GM23248 (cell line): ENCODE measurements at regions not wholly inside any gene's neighbourhood (a gene's known extent, or its start where the extent isn't known, plus 50 kb on each side); places are given as distances from the start of the nearest gene placed in this dataset.

Source experiments
- DNase-seq: peaks from one replicate; pipeline ENCODE4 v3.0.0-alpha.2; 2015
- H2AFZ ChIP-seq: fragments of 200-600 bp; sonication (generic); 2 replicates; pipeline ENCODE4 v1.6.1; 2016; ENCODE audit warnings: antibody characterized with exemption
- H3F3A ChIP-seq: fragments of 200-600 bp; sonication (generic); 2 replicates; pipeline ENCODE4 v1.6.1; 2016; ENCODE audit warnings: mild to moderate bottlenecking, antibody characterized with exemption, mixed run types; ENCODE audit not compliant: insufficient read depth
- H3K27ac ChIP-seq: fragments of 200-600 bp; sonication (generic); 2 replicates; pipeline ENCODE4 v1.5.1; 2016; ENCODE audit warnings: mild to moderate bottlenecking
- H3K27me3 ChIP-seq: fragments of 200-600 bp; sonication (generic); replicated peaks from 2 replicates; pipeline ENCODE4 v1.6.1; 2016; ENCODE audit warnings: mild to moderate bottlenecking; ENCODE audit not compliant: insufficient read depth
- H3K36me3 ChIP-seq: fragments of 200-600 bp; sonication (generic); 2 replicates; pipeline ENCODE4 v1.6.1; 2016; ENCODE audit warnings: low read depth, mild to moderate bottlenecking
- H3K4me1 ChIP-seq: fragments of 200-600 bp; sonication (generic); 2 replicates; pipeline ENCODE4 v1.6.1; 2016; ENCODE audit warnings: mild to moderate bottlenecking; ENCODE audit not compliant: insufficient read depth
- H3K4me2 ChIP-seq: fragments of 200-600 bp; sonication (generic); one replicate; pipeline ENCODE4 v1.6.1; 2016; ENCODE audit warnings: mild to moderate bottlenecking; ENCODE audit not compliant: unreplicated experiment
- H3K4me3 ChIP-seq: fragments of 200-600 bp; sonication (generic); 2 replicates; pipeline ENCODE4 v1.5.1; 2016; ENCODE audit warnings: mild to moderate bottlenecking
- H3K79me2 ChIP-seq: fragments of 200-600 bp; sonication (generic); 2 replicates; pipeline ENCODE4 v1.6.1; 2016; ENCODE audit warnings: mild to moderate bottlenecking; ENCODE audit not compliant: insufficient read depth
- H3K9ac ChIP-seq: fragments of 200-600 bp; sonication (generic); 2 replicates; pipeline ENCODE4 v1.6.1; 2016; ENCODE audit warnings: mild to moderate bottlenecking
- H3K9me2 ChIP-seq: fragments of 200-600 bp; sonication (generic); 2 replicates; pipeline ENCODE4 v1.6.1; 2016; ENCODE audit warnings: mixed run types, mild to moderate bottlenecking, moderate library complexity; ENCODE audit not compliant: insufficient read depth
- H3K9me3 ChIP-seq: fragments of 200-600 bp; sonication (generic); one replicate; pipeline ENCODE4 v1.6.1; 2017; ENCODE audit warnings: low read depth
- H4K20me1 ChIP-seq: fragments of 200-600 bp; sonication (generic); 2 replicates; pipeline ENCODE4 v1.6.0; 2016; ENCODE audit not compliant: insufficient read depth
- EZH2 ChIP-seq: fragments of 200-600 bp; sonication (generic); IDR thresholded peaks from 2 replicates; pipeline ENCODE4 v1.6.1; 2018; ENCODE audit warnings: antibody characterized with exemption, mild to moderate bottlenecking; ENCODE audit not compliant: insufficient read depth, poor library complexity, severe bottlenecking
- EZH2phosphoT487 ChIP-seq: fragments of 200-600 bp; sonication (generic); IDR thresholded peaks from 2 replicates; pipeline ENCODE4 v1.6.1; 2018; ENCODE audit warnings: antibody characterized with exemption, moderate library complexity, mild to moderate bottlenecking, low read depth; ENCODE audit not compliant: insufficient read depth
- WGBS, 2 experiments: methylation state at CpG; one replicate each; pipeline ENCODE4 v1.1.6; 2015 to 2017; ENCODE audit warnings: low lambda C conversion rate in 2 of 2, low coverage in 1 of 2; ENCODE audit errors: missing lambda C conversion rate in 2 of 2; 5-methylcytosine and 5-hydroxymethylcytosine counted together
- in situ Hi-C: fragments of 300-500 bp; cut with MboI; formaldehyde crosslinking; loops from 2 replicates; pipeline ENCODE4 v1.15.0; 2020

- H3K4me2 ChIP-seq = no peak overlapping the region
- in situ Hi-C loops = no loop called here
- WGBS, 2 experiments = 0% methylated on average over 1 of the region's 1 CpG
Observed at GRCh38 chr5:13357929-13358328, 586.6 kb downstream of the DNAH5 start.

GRCh38 chr5:13356226-13356625 lies 588.3 kb downstream of the DNAH5 start:
- no peaks in the 10 kb centered on the region for H3K36me3 ChIP-seq
- H3K27ac ChIP-seq = no peak overlapping the region
- H3F3A ChIP-seq = peaks cover 9% of the 10 kb centered on the region; the same call in 1 of the 2 replicates
- no peaks in the 10 kb centered on the region for H3K9me3 ChIP-seq
- in situ Hi-C loops = no loop called here
- H3K4me3 ChIP-seq = no peak overlapping the region
- TF ChIP-seq EZH2 (no peak), EZH2phosphoT487 (no peak)
- no peak overlapping the region for H3K4me2 ChIP-seq
- no peaks in the 10 kb centered on the region for H3K27me3 ChIP-seq
- H2AFZ ChIP-seq = no peak overlapping the region
- H3K4me1 ChIP-seq = peaks cover 23% of the 10 kb centered on the region
- no peaks in the 10 kb centered on the region for H3K9me2 ChIP-seq
- 61 to 73% methylated on average over 3 of the region's 3 CpGs for WGBS, 2 experiments
- no peaks in the 10 kb centered on the region for H4K20me1 ChIP-seq
- no peak for DNase-seq
- no peak overlapping the region for H3K9ac ChIP-seq
- no peaks in the 10 kb centered on the region for H3K79me2 ChIP-seq

More at GRCh38 chr5:13357929-13358328, 586.6 kb downstream of the DNAH5 start:
- H3F3A ChIP-seq = peaks cover 9% of the 10 kb centered on the region; the same call in 1 of the 2 replicates
- H4K20me1 ChIP-seq = no peaks in the 10 kb centered on the region
- DNase-seq = no peak
- no peaks in the 10 kb centered on the region for H3K36me3 ChIP-seq
- H3K79me2 ChIP-seq = no peaks in the 10 kb centered on the region
- no peak overlapping the region for H3K9ac ChIP-seq
- H3K4me3 ChIP-seq = no peak overlapping the region
- no peaks in the 10 kb centered on the region for H3K27me3 ChIP-seq
- H3K27ac ChIP-seq = no peak overlapping the region
- TF ChIP-seq EZH2 = no peak
- TF ChIP-seq EZH2phosphoT487 = no peak
- no peaks in the 10 kb centered on the region for H3K9me2 ChIP-seq
- no peak overlapping the region for H2AFZ ChIP-seq
- no peaks in the 10 kb centered on the region for H3K9me3 ChIP-seq
- peaks cover 18% of the 10 kb centered on the region for H3K4me1 ChIP-seq

GRCh38 chr5:13354611-13355010 lies 589.9 kb downstream of the DNAH5 start:
- Histone ChIP-seq H3K36me3 (no peaks in the 10 kb centered on the region), H3K9me2 (no peaks in the 10 kb centered on the region), H3K27me3 (no peaks in the 10 kb centered on the region), H4K20me1 (no peaks in the 10 kb centered on the region), H3K4me3 (no peak overlapping the region), H2AFZ (no peak overlapping the region), H3K27ac (no peak overlapping the region), H3K79me2 (no peaks in the 10 kb centered on the region), H3K9me3 (no peaks in the 10 kb centered on the region), H3K9ac (no peak overlapping the region), H3K4me1 (peaks cover 36% of the 10 kb centered on the region), H3K4me2 (no peak overlapping the region), H3F3A (peaks cover 9% of the 10 kb centered on the region; the same call in 1 of the 2 replicates)
- 24 to 25% methylated on average over 2 of the region's 2 CpGs for WGBS, 2 experiments
- DNase-seq = no peak
- TF ChIP-seq EZH2 (no peak), EZH2phosphoT487 (no peak)
- in situ Hi-C loops = no loop called here

GRCh38 chr5:13350767-13351166 lies 593.7 kb downstream of the DNAH5 start:
- WGBS, 2 experiments = 7 to 9% methylated on average over 2 of the region's 2 CpGs
- Histone ChIP-seq H3K4me2 (no peak overlapping the region), H3K4me3 (no peak overlapping the region), H3K4me1 (peaks cover 20% of the 10 kb centered on the region), H3K36me3 (no peaks in the 10 kb centered on the region), H4K20me1 (no peaks in the 10 kb centered on the region), H2AFZ (no peak overlapping the region), H3K79me2 (no peaks in the 10 kb centered on the region), H3K27me3 (no peaks in the 10 kb centered on the region), H3K9me2 (no peaks in the 10 kb centered on the region), H3F3A (no peaks in the 10 kb centered on the region; the same call in 1 of the 2 replicates), H3K9me3 (no peaks in the 10 kb centered on the region), H3K27ac (no peak overlapping the region), H3K9ac (no peak overlapping the region)
- peak; percentile 33 for DNase-seq
- TF ChIP-seq EZH2 = no peak
- in situ Hi-C loops = no loop called here

GRCh38 chr5:13348568-13348967 lies 595.9 kb downstream of the DNAH5 start:
- in situ Hi-C loops = no loop called here
- no peaks in the 10 kb centered on the region for H3K79me2 ChIP-seq
- no peaks in the 10 kb centered on the region for H4K20me1 ChIP-seq
- no peak overlapping the region for H3K4me3 ChIP-seq
- WGBS, 2 experiments = 50 to 51% methylated on average over 3 of the region's 3 CpGs
- H3K27me3 ChIP-seq = no peaks in the 10 kb centered on the region
- no peaks in the 10 kb centered on the region for H3K9me3 ChIP-seq
- H3K9ac ChIP-seq = no peak overlapping the region
- TF ChIP-seq EZH2 (no peak), EZH2phosphoT487 (no peak)
- H2AFZ ChIP-seq = no peak overlapping the region
- H3K36me3 ChIP-seq = no peaks in the 10 kb centered on the region
- H3K9me2 ChIP-seq = no peaks in the 10 kb centered on the region
- H3F3A ChIP-seq = no peaks in the 10 kb centered on the region; the same call in 1 of the 2 replicates
- H3K4me2 ChIP-seq = no peak overlapping the region
- H3K4me1 ChIP-seq = peaks cover 20% of the 10 kb centered on the region
- H3K27ac ChIP-seq = no peak overlapping the region
- peak; percentile 24 for DNase-seq
